Stimulated activated CD8-positive, alpha-beta memory T cell treated with anti-CD3 and anti-CD28 coated beads, Interleukin-7, amount 100 ng/mL, for 48 hours (primary cell): ENCODE measurements at regions not wholly inside any gene's neighbourhood (a gene's known extent, or its start where the extent isn't known, plus 50 kb on each side); places are given as distances from the start of the nearest gene placed in this dataset.

ENCODE experiments used
- DNase-seq, 2 donors: peaks; one replicate each; pipeline ENCODE4 v3.0.0-alpha.2; 2020; ENCODE audit warnings: low read depth in 1 of 2; ENCODE audit errors: extremely low read depth in 1 of 2

- no peak for DNase-seq
These were observed 533.6 kb downstream of the RNF144B start for GRCh38 chr6:18920701-18921100.

- DNase-seq, result no peak
These were observed 543.9 kb downstream of the RNF144B start for GRCh38 chr6:18931086-18931485.

- DNase-seq, result no peak
These were observed 571.0 kb downstream of the RNF144B start for GRCh38 chr6:18958146-18958545.

- DNase-seq, result no peak
These were observed 574.4 kb downstream of the RNF144B start for GRCh38 chr6:18961566-18961965.

- DNase-seq, result no peak
These were observed 575.3 kb downstream of the RNF144B start for GRCh38 chr6:18962361-18962905.

- DNase-seq, result no peak
These were observed 576.3 kb downstream of the RNF144B start for GRCh38 chr6:18963439-18963838.

- no peak for DNase-seq
These were observed 586.1 kb downstream of the RNF144B start for GRCh38 chr6:18973251-18973650.

GRCh38 chr6:18976091-18976490 is 588.9 kb downstream of the RNF144B start:
- DNase-seq, result no peak

GRCh38 chr6:18976966-18977365 is 589.8 kb downstream of the RNF144B start:
- no peak for DNase-seq

GRCh38 chr6:18978337-18979128 is 591.4 kb downstream of the RNF144B start:
- no peak for DNase-seq

GRCh38 chr6:18985061-18985460 is 597.9 kb downstream of the RNF144B start:
- DNase-seq, result no peak

- DNase-seq, result no peak
These were observed 598.8 kb downstream of the RNF144B start for GRCh38 chr6:18985996-18986395.

GRCh38 chr6:18988636-18989035 is 601.5 kb downstream of the RNF144B start:
- no peak for DNase-seq

GRCh38 chr6:18990059-18990978 is 603.2 kb downstream of the RNF144B start:
- DNase-seq, result no peak

- no peak for DNase-seq
These were observed 610.3 kb downstream of the RNF144B start for GRCh38 chr6:18997375-18997826.

GRCh38 chr6:19002976-19003560 is 615.9 kb downstream of the RNF144B start:
- no peak for DNase-seq

- DNase-seq, result no peak
These were observed 617.0 kb downstream of the RNF144B start for GRCh38 chr6:19004176-19004575.

- no peak for DNase-seq
These were observed 622.6 kb downstream of the RNF144B start for GRCh38 chr6:19009769-19010168.

GRCh38 chr6:19013026-19013705 is 626.0 kb downstream of the RNF144B start:
- no peak for DNase-seq

GRCh38 chr6:19024737-19025136 is 637.6 kb downstream of the RNF144B start:
- DNase-seq, result no peak

- no peak for DNase-seq
These were observed 641.1 kb downstream of the RNF144B start for GRCh38 chr6:19028201-19028600.
